Lower lobe of right lung (tissue), 2 donors: ENCODE measurements at regions not wholly inside any gene's neighbourhood (a gene's known extent, or its start where the extent isn't known, plus 50 kb on each side); places are given as distances from the start of the nearest gene placed in this dataset.

Experiments
- ATAC-seq, 2 donors: fragments of 200-7000 bp; cut with Tn5 transposase; one replicate each; pipeline ENCODE4 v1.9.1; 2020 to 2022; ENCODE audit warnings: mild to moderate bottlenecking in 2 of 2, moderate library complexity in 2 of 2
- DNase-seq: peaks from one replicate; pipeline ENCODE4 v3.0.0-alpha.2; 2020
- H3K27ac ChIP-seq: fragments of 200-600 bp; one replicate; pipeline ENCODE4 v1.8.0; 2022
- H3K27me3 ChIP-seq: fragments of 200-600 bp; one replicate; pipeline ENCODE4 v1.8.0; 2022; ENCODE audit warnings: low read depth
- H3K36me3 ChIP-seq: fragments of 200-600 bp; one replicate; pipeline ENCODE4 v1.8.0; 2022; ENCODE audit warnings: mild to moderate bottlenecking
- H3K4me1 ChIP-seq: fragments of 200-600 bp; one replicate; pipeline ENCODE4 v1.8.0; 2022
- H3K4me3 ChIP-seq: fragments of 200-600 bp; one replicate; pipeline ENCODE4 v1.8.0; 2022; ENCODE audit warnings: mild to moderate bottlenecking
- H3K9me3 ChIP-seq: fragments of 200-600 bp; one replicate; pipeline ENCODE4 v1.8.0; 2022
- intact Hi-C: fragments of 100-400 bp; cut with DNase I; formaldehyde crosslinking; loops from one replicate; pipeline ENCODE4 v1.11.0; 2022
- TF ChIP-seq, protein P1 (sequence below): fragments of 200-600 bp; IDR thresholded peaks from one replicate; pipeline ENCODE4 v1.8.0; 2022; ENCODE audit warnings: antibody characterized with exemption, mild to moderate bottlenecking
- donor health status: DM: no; HTN: yes; CAD: no; lungs with severe emphysema.

DNA sequence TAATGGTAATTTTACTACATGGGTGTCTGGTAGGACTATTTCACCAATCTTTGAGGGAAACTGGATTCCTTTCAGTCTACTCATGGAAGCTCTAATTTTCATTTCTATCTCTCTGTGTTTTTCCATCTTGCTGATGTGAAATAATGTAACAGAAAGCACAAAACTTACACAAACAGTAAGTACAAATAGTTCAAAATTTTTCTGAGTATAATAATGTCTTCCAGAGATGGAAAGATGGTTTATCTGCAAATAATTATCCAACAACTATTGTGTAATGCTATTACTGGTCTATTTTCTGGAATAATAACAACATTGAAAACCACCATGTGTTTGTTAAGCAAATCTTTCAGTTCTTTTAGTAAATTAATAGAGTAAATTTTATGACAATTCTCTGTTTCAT, 565.8 kb upstream of the MGMT start:
- Histone ChIP-seq H3K4me3 (no peak overlapping the region), H3K36me3 (no peaks in the 10 kb centered on the region), H3K9me3 (no peaks in the 10 kb centered on the region), H3K4me1 (peaks cover 5% of the 10 kb centered on the region), H3K27ac (no peak overlapping the region), H3K27me3 (peaks cover 4% of the 10 kb centered on the region)
- DNase-seq (no peak), ATAC-seq (no peak)
- intact Hi-C loops = no loop called here
- TF ChIP-seq, protein P1, sequence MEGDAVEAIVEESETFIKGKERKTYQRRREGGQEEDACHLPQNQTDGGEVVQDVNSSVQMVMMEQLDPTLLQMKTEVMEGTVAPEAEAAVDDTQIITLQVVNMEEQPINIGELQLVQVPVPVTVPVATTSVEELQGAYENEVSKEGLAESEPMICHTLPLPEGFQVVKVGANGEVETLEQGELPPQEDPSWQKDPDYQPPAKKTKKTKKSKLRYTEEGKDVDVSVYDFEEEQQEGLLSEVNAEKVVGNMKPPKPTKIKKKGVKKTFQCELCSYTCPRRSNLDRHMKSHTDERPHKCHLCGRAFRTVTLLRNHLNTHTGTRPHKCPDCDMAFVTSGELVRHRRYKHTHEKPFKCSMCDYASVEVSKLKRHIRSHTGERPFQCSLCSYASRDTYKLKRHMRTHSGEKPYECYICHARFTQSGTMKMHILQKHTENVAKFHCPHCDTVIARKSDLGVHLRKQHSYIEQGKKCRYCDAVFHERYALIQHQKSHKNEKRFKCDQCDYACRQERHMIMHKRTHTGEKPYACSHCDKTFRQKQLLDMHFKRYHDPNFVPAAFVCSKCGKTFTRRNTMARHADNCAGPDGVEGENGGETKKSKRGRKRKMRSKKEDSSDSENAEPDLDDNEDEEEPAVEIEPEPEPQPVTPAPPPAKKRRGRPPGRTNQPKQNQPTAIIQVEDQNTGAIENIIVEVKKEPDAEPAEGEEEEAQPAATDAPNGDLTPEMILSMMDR = no peak

DNA sequence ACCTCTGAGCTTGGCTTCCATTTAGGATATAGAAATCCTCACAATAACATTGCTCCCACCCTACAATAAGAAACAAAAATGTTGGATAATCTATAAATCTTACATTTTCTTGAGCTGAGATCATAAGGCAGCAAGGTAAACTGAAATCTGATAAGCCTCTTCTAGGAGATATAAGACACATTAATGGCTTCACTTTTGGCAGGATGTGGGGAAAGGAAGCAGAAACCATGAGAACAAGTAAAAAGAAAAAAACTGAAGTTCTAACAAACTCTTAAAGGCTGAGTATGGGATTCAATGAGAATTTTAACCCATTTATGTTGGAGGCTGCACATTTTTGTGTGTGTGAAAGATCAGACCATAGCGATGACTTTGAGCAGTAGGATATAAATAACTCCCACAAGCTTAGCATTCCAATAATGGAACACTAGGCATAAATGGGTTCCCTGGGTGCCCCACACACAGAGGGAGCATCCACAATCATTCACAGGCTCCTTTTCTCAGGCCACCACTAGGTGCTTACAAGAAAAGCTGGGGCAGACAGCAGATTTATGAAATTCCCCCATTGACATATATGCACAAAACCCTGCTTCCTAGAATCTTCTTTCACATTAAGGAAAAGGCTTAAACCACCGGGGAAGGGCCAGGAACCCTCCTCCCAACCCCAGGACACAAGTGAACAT, 564.9 kb upstream of the MGMT start:
- H3K4me3 ChIP-seq = no peak overlapping the region
- TF ChIP-seq, protein P1 = no peak
- H3K4me1 ChIP-seq = peaks cover 5% of the 10 kb centered on the region
- H3K9me3 ChIP-seq = no peaks in the 10 kb centered on the region
- ATAC-seq (no peak), DNase-seq (no peak)
- intact Hi-C loops = no loop called here
- H3K27me3 ChIP-seq = peaks cover 4% of the 10 kb centered on the region
- no peaks in the 10 kb centered on the region for H3K36me3 ChIP-seq
- H3K27ac ChIP-seq = no peak overlapping the region

DNA sequence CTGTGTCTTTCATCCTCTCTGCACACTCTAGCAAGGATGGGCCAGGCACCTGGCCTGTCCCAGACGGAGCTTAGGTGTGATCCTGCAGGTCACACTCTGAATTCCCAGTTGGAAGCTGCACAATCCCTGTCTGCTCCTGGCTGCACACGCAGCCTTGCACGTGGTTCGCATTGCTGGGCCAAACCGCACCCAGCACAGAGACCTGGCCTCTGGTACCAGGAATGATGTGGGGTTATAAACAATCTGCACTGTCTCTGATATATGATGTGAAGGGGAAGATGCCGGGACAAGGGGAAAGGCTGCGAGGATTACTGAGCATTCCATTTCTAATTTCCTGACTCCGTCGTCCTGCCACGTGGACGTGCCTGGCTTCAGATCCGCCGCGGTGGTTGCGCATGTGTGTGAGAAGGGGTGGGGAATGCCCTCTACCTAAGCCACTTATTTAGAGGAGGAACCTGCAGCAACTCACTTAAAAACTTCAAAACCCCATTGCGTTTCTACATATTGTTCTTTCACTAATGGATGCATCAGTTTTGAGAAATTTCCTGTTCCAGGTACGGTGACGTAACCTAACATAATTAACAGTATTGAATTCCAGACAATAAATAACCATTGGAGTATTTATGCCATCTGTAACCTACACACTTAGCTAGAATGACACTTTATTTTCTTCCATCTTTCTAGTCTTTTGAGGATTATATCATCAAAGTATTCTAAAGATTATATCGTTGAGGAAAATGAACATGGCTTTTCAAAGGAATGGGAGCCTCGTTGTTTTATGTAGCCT, 559.7 kb upstream of the MGMT start:
- TF ChIP-seq, protein P1 = no peak
- no peaks in the 10 kb centered on the region for H3K36me3 ChIP-seq
- H3K4me1 ChIP-seq = no peaks in the 10 kb centered on the region
- H3K27ac ChIP-seq = no peak overlapping the region
- no peaks in the 10 kb centered on the region for H3K27me3 ChIP-seq
- H3K4me3 ChIP-seq = no peak overlapping the region
- H3K9me3 ChIP-seq = no peaks in the 10 kb centered on the region
- intact Hi-C loops = no loop called here
- ATAC-seq (no peak), DNase-seq (no peak)

DNA sequence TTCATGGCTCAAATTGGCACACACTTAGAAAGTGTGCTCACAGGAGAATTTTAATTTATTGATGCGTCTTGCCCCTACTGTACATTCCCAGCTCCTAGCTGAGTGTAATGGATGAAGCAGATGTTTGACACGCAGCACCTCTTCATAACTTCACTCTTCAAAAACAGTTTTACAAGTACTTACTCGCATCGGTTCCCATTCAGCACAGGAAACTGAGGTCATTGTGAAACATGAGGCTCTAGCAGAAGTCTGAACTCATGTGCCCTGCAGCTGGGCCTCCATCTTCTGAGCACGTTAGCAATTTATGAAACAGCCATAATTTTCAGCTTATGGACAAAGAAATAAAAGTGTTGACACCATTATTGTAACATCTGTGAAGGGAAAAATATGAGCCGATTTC, 558.9 kb upstream of the MGMT start:
- ATAC-seq (no peak), DNase-seq (no peak)
- H3K36me3 ChIP-seq = no peaks in the 10 kb centered on the region
- H3K4me1 ChIP-seq = no peaks in the 10 kb centered on the region
- H3K27me3 ChIP-seq = no peaks in the 10 kb centered on the region
- intact Hi-C loops = no loop called here
- no peaks in the 10 kb centered on the region for H3K9me3 ChIP-seq
- no peak overlapping the region for H3K4me3 ChIP-seq
- H3K27ac ChIP-seq = no peak overlapping the region
- TF ChIP-seq, protein P1 = no peak

DNA sequence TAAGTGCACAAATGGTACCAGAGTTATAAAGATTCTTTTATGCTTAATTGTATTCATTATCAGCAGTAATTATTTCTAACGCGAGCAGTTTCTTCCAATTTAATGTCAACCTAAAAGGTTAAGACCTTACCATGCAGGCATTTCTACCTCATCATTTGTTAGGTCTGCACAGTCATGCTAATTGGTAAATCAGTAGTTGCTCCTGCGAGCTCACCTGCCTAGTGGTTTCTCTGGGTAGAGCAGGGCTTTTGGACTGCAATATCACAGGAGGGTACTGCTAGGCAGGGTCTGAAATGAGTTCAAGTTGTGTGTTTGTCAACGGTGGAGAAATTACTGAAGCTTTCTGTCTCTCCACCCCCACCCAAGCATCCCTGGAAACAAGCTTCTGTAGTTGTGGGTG, 558.5 kb upstream of the MGMT start:
- ATAC-seq (no peak), DNase-seq (no peak)
- no peaks in the 10 kb centered on the region for H3K27me3 ChIP-seq
- TF ChIP-seq, protein P1 = no peak
- H3K4me1 ChIP-seq = no peaks in the 10 kb centered on the region
- H3K36me3 ChIP-seq = no peaks in the 10 kb centered on the region
- intact Hi-C loops = no loop called here
- no peak overlapping the region for H3K4me3 ChIP-seq
- H3K27ac ChIP-seq = no peak overlapping the region
- no peaks in the 10 kb centered on the region for H3K9me3 ChIP-seq
